NCI-H2081 treated with DMSO at 0.1 percent for 48 hours (cell line): ENCODE measurements at regions not wholly inside any gene's neighbourhood (a gene's known extent, or its start where the extent isn't known, plus 50 kb on each side); places are given as distances from the start of the nearest gene placed in this dataset.
"Not testable (repeated sequence)": the region's sequence is repeated elsewhere in the genome, so short reads cannot be mapped to it uniquely, and the experiment has no call there.

Experiments used
- DNase-seq: peaks from one replicate; lab custom pipeline; 2025; lab: John Stamatoyannopoulos, UW

- no peak for DNase-seq
Measured at GRCh38 chr13:54394908-54395307, 1366.3 kb downstream of the OLFM4 start.

- no peak for DNase-seq
Measured at GRCh38 chr13:54402495-54402894, 1373.9 kb downstream of the OLFM4 start.

- no peak for DNase-seq
Measured at GRCh38 chr13:54415753-54416366, 1387.2 kb downstream of the OLFM4 start.

- not testable (repeated sequence) for DNase-seq
Measured at GRCh38 chr13:54422946-54423345, 1394.3 kb downstream of the OLFM4 start.

GRCh38 chr13:54424344-54424743, 1395.7 kb downstream of the OLFM4 start:
- DNase-seq, result no peak

GRCh38 chr13:54433493-54434206, 1405.0 kb downstream of the OLFM4 start:
- DNase-seq, result peak; percentile 31

- DNase-seq, result not testable (repeated sequence)
Measured at GRCh38 chr13:54440853-54441400, 1412.3 kb downstream of the OLFM4 start.

GRCh38 chr13:54445453-54445852, 1416.8 kb downstream of the OLFM4 start:
- DNase-seq, result no peak

- DNase-seq, result no peak
Measured at GRCh38 chr13:54445865-54446264, 1417.3 kb downstream of the OLFM4 start.

- no peak for DNase-seq
Measured at GRCh38 chr13:54449922-54450321, 1421.3 kb downstream of the OLFM4 start.

GRCh38 chr13:54484166-54484565, 1455.6 kb downstream of the OLFM4 start:
- no peak for DNase-seq

GRCh38 chr13:54486421-54487166, 1458.0 kb downstream of the OLFM4 start:
- DNase-seq, result no peak

GRCh38 chr13:54489359-54489758, 1460.7 kb downstream of the OLFM4 start:
- DNase-seq, result no peak

GRCh38 chr13:54492995-54493394, 1464.4 kb downstream of the OLFM4 start:
- no peak for DNase-seq

GRCh38 chr13:54511366-54511765, 1482.8 kb downstream of the OLFM4 start:
- DNase-seq, result no peak

GRCh38 chr13:54513254-54513653, 1484.6 kb downstream of the OLFM4 start:
- DNase-seq, result no peak

GRCh38 chr13:54536112-54536511, 1507.5 kb downstream of the OLFM4 start:
- no peak for DNase-seq

- DNase-seq, result no peak
Measured at GRCh38 chr13:54563286-54563685, 1534.7 kb downstream of the OLFM4 start.

- not testable (repeated sequence) for DNase-seq
Measured at GRCh38 chr13:54572037-54572436, 1543.4 kb downstream of the OLFM4 start.

GRCh38 chr13:54573186-54573585, 1544.6 kb downstream of the OLFM4 start:
- no peak for DNase-seq

- DNase-seq, result no peak
Measured at GRCh38 chr13:54574791-54575190, 1546.2 kb downstream of the OLFM4 start.

GRCh38 chr13:54591540-54591939, 1562.9 kb downstream of the OLFM4 start:
- DNase-seq, result no peak

GRCh38 chr13:54592201-54592600, 1563.6 kb downstream of the OLFM4 start:
- DNase-seq, result no peak
